ENCODE measurements at regions not wholly inside any gene's neighbourhood (a gene's known extent, or its start where the extent isn't known, plus 50 kb on each side); places are given as distances from the start of the nearest gene placed in this dataset.
"Not testable (repeated sequence)": the region's sequence is repeated elsewhere in the genome, so short reads cannot be mapped to it uniquely, and the experiment has no call there.

- DNase-seq = no peak
These were observed 133.8 kb downstream of the SNX5 start for GRCh38 chr20:17834804-17835203.

GRCh38 chr20:17833036-17833674, 133.4 kb downstream of the BANF2 start:
- no peak for DNase-seq

GRCh38 chr20:17832236-17832915, 132.6 kb downstream of the BANF2 start:
- no peak for DNase-seq

- DNase-seq = no peak
These were observed 128.9 kb downstream of the BANF2 start for GRCh38 chr20:17828598-17829144.

- no peak for DNase-seq
These were observed 128.2 kb downstream of the BANF2 start for GRCh38 chr20:17827759-17828559.

- DNase-seq = no peak
These were observed 127.3 kb downstream of the BANF2 start for GRCh38 chr20:17827079-17827478.

GRCh38 chr20:17825960-17826843, 126.4 kb downstream of the BANF2 start:
- no peak for DNase-seq

- no peak for DNase-seq
These were observed 125.6 kb downstream of the BANF2 start for GRCh38 chr20:17825252-17825959.

GRCh38 chr20:17824676-17825251, 125.0 kb downstream of the BANF2 start:
- no peak for DNase-seq

GRCh38 chr20:17823409-17824144, 123.8 kb downstream of the BANF2 start:
- no peak for DNase-seq

GRCh38 chr20:17822540-17823408, 123.0 kb downstream of the BANF2 start:
- DNase-seq = no peak

- no peak for DNase-seq
These were observed 122.3 kb downstream of the BANF2 start for GRCh38 chr20:17822039-17822438.

- DNase-seq = not testable (repeated sequence)
These were observed 121.8 kb downstream of the BANF2 start for GRCh38 chr20:17821606-17822005.

- DNase-seq = no peak
These were observed 119.8 kb downstream of the BANF2 start for GRCh38 chr20:17819395-17820093.

GRCh38 chr20:17818187-17818586, 118.4 kb downstream of the BANF2 start:
- no peak for DNase-seq

- DNase-seq = no peak
These were observed 117.2 kb downstream of the BANF2 start for GRCh38 chr20:17816804-17817587.

- no peak for DNase-seq
These were observed 111.8 kb downstream of the BANF2 start for GRCh38 chr20:17811628-17811965.
